ENCODE measurements at regions not wholly inside any gene's neighbourhood (a gene's known extent, or its start where the extent isn't known, plus 50 kb on each side); places are given as distances from the start of the nearest gene placed in this dataset.

- Histone ChIP-seq H3K4me1 (ENCODE audit: insufficient read depth, low read length) (no peaks in the 10 kb centered on the region), H3K4me2 (ENCODE audit: low read depth, low read length) (no peak overlapping the region), H4K20me1 (ENCODE audit: insufficient read depth, low read length) (no peaks in the 10 kb centered on the region), H3K9me3 (ENCODE audit: low read length) (peaks cover 18% of the 10 kb centered on the region), H3K27ac (ENCODE audit: extremely low read length, insufficient read depth, low read length) (no peak overlapping the region), H3K27me3 (ENCODE audit: control insufficient read depth in 1 of 2, insufficient read depth in 2 of 2, low read length in 2 of 2) (no peaks in the 10 kb centered on the region), H2AFZ (ENCODE audit: low read length) (no peak overlapping the region), H3K9ac (ENCODE audit: insufficient read depth, low read depth, low read length) (no peak overlapping the region), H3K79me2 (ENCODE audit: insufficient read depth, low read length) (no peaks in the 10 kb centered on the region), H3K36me3 (replicated peaks in 1 of 2; ENCODE audit: control insufficient read depth in 1 of 2, insufficient read depth in 2 of 2, low read length in 2 of 2) (no peaks in the 10 kb centered on the region), H3K4me3 (replicated peaks in 1 of 3; ENCODE audit: insufficient read depth in 1 of 3, low read depth in 2 of 3, low read length in 3 of 3) (no peak overlapping the region)
- WGBS (ENCODE audit: low lambda C conversion rate): 3% methylated on average over 6 of the region's 6 CpGs
- intact Hi-C loops (cut with micrococcal nuclease; ENCODE audit: unreplicated experiment): no loop called here
- FAIRE-seq (no peak), ATAC-seq (no peak), DNase-seq (ENCODE audit: low spot score) (no peak)
- TF ChIP-seq SRSF1 (optimal IDR thresholded peaks at IDR 0.05; ENCODE audit: low read depth, low read length): no peak
- no peak for TF ChIP-seq ZNF121 (CRISPR knock-in tag; IDR thresholded peaks at IDR 0.05)
- TF ChIP-seq ZNF331 (CRISPR knock-in tag; IDR thresholded peaks at IDR 0.05): no peak
- TF ChIP-seq AKAP8 (CRISPR knock-in tag; IDR thresholded peaks at IDR 0.05): no peak
- TF ChIP-seq ZHX1 (CRISPR knock-in tag; IDR thresholded peaks at IDR 0.05; ENCODE audit: low read depth): no peak
- no peak for TF ChIP-seq TEF (CRISPR knock-in tag; IDR thresholded peaks at IDR 0.05)
- TF ChIP-seq ATF3 (CRISPR knock-in tag; IDR thresholded peaks at IDR 0.05): no peak
- no peak for TF ChIP-seq USF2 (IDR thresholded peaks at IDR 0.05; ENCODE audit: low read depth, low read length)
- TF ChIP-seq USF2 (CRISPR knock-in tag; IDR thresholded peaks at IDR 0.05; ENCODE audit: borderline replicate concordance): no peak
- no peak for TF ChIP-seq ZHX2 (IDR thresholded peaks at IDR 0.05; ENCODE audit: low read depth)
- no peak for TF ChIP-seq ZHX2 (CRISPR knock-in tag; IDR thresholded peaks at IDR 0.05; ENCODE audit: borderline replicate concordance)
- TF ChIP-seq ZNF878 (CRISPR knock-in tag; IDR thresholded peaks at IDR 0.05): no peak
- TF ChIP-seq SOX6 (IDR thresholded peaks at IDR 0.05): no peak
- no peak for TF ChIP-seq SOX6 (CRISPR knock-in tag; IDR thresholded peaks at IDR 0.05)
- no peak for TF ChIP-seq ZNF138 (CRISPR knock-in tag; IDR thresholded peaks at IDR 0.05; ENCODE audit: low read depth)
- in situ Hi-C loops (cut with HindIII; ENCODE audit: extremely low pct_ligation_motif_present, low pct_unique_long_range_greater_than_20kb): no loop called here
- ChIA-PET POLR2A (no interaction called here), CTCF (ENCODE audit: low intra/inter-chr PET ratio, low total read pairs) (no interaction called here)
- no TSS peak for BruUV-seq (replicated peaks)
Measured at GRCh38 chr21:41008351-41008750, 159.6 kb upstream of the BACE2 start.

Measured in HepG2 (cell line).